PC-3 (cell line): ENCODE measurements at regions not wholly inside any gene's neighbourhood (a gene's known extent, or its start where the extent isn't known, plus 50 kb on each side); places are given as distances from the start of the nearest gene placed in this dataset.

ENCODE experiments used
- ATAC-seq: fragments of 200-7000 bp; cut with Tn5 transposase; 2 replicates; pipeline ENCODE4 v1.9.1; 2020; ENCODE audit warnings: mild to moderate bottlenecking, moderate library complexity
- BruUV-seq: library from RNA; stranded (reverse); fragments of 400-500 nt; replicated peaks from 2 replicates; lab custom pipeline; 2021; lab: Mats Ljungman, UMichigan
- CTCF ChIA-PET: fragments of 300-600 bp; sonication (Branson Sonifier 250); formaldehyde crosslinking; loops from one replicate; lab custom pipeline; 2022; ENCODE audit warnings: antibody characterized with exemption; lab: Charles Lee
- POLR2A ChIA-PET: fragments of 300-600 bp; sonication (Branson Sonifier 250); formaldehyde crosslinking; loops from one replicate; lab custom pipeline; 2022; ENCODE audit warnings: antibody characterized with exemption; ENCODE audit not compliant: unreplicated experiment; lab: Charles Lee
- DNase-seq: peaks from one replicate; pipeline ENCODE4 v3.0.0-alpha.2; 2015
- H2AFZ ChIP-seq: fragments of 300-600 bp; sonication (generic); 2 replicates; pipeline ENCODE4 v1.6.0; 2016; ENCODE audit warnings: antibody characterized with exemption, low read length
- H3F3A ChIP-seq: fragments of 300-600 bp; sonication (generic); one replicate; pipeline ENCODE4 v1.6.0; 2017; ENCODE audit warnings: antibody characterized with exemption, low read length, control low read depth, mild to moderate bottlenecking; ENCODE audit not compliant: unreplicated experiment
- H3K27ac ChIP-seq: fragments of 300-600 bp; sonication (generic); 2 replicates; pipeline ENCODE4 v1.5.1; 2016; ENCODE audit warnings: mild to moderate bottlenecking, low read length
- H3K27me3 ChIP-seq: fragments of 300-600 bp; sonication (generic); 2 replicates; pipeline ENCODE4 v1.6.1; 2016; ENCODE audit warnings: low read length, mixed read lengths
- H3K36me3 ChIP-seq: fragments of 300-600 bp; sonication (generic); 2 replicates; pipeline ENCODE4 v1.6.1; 2016; ENCODE audit warnings: low read depth, mixed run types, low read length, mixed read lengths
- H3K4me1 ChIP-seq: fragments of 300-600 bp; sonication (generic); 2 replicates; pipeline ENCODE4 v1.5.1; 2016; ENCODE audit warnings: low read length; ENCODE audit not compliant: insufficient read depth
- H3K4me2 ChIP-seq: fragments of 300-600 bp; sonication (generic); 2 replicates; pipeline ENCODE4 v1.6.0; 2016; ENCODE audit warnings: low read length
- H3K4me3 ChIP-seq: fragments of 300-600 bp; sonication (generic); 2 replicates; pipeline ENCODE4 v1.5.1; 2016; ENCODE audit warnings: mild to moderate bottlenecking, low read length, mixed read lengths
- H3K79me2 ChIP-seq: fragments of 300-600 bp; sonication (generic); 2 replicates; pipeline ENCODE4 v1.6.1; 2017; ENCODE audit warnings: low read length, mixed read lengths
- H3K9ac ChIP-seq: fragments of 300-600 bp; sonication (generic); 2 replicates; pipeline ENCODE4 v1.6.0; 2016; ENCODE audit warnings: mild to moderate bottlenecking, low read length
- H3K9me2 ChIP-seq: fragments of 300-600 bp; sonication (generic); replicated peaks from 2 replicates; pipeline ENCODE4 v1.6.1; 2016; ENCODE audit warnings: mixed run types, low read length, mixed read lengths
- H3K9me3 ChIP-seq: fragments of 300-600 bp; sonication (generic); 2 replicates; pipeline ENCODE4 v1.6.1; 2016; ENCODE audit warnings: low read length, mixed read lengths
- H4K20me1 ChIP-seq: fragments of 300-600 bp; sonication (generic); 2 replicates; pipeline ENCODE4 v1.6.1; 2016; ENCODE audit warnings: low read length, mixed read lengths
- EZH2 ChIP-seq: fragments of 300-600 bp; sonication (generic); IDR thresholded peaks from one replicate; pipeline ENCODE4 v1.6.1; 2017; ENCODE audit warnings: antibody characterized with exemption, mild to moderate bottlenecking, low read length; ENCODE audit not compliant: unreplicated experiment
- EZH2phosphoT487 ChIP-seq: fragments of 300-600 bp; sonication (generic); IDR thresholded peaks from 2 replicates; pipeline ENCODE4 v1.6.1; 2018; ENCODE audit warnings: mild to moderate bottlenecking, antibody characterized with exemption, low read length, borderline replicate concordance
- intact Hi-C: fragments of 100-400 bp; cut with micrococcal nuclease; formaldehyde crosslinking; loops from 2 replicates; pipeline ENCODE4 v1.9.0; 2023
- TF ChIP-seq, protein P1 (sequence below): fragments of 300-600 bp; sonication (generic); conservative IDR thresholded peaks from 2 replicates; pipeline ENCODE4 v1.5.1; 2017; ENCODE audit warnings: antibody characterized with exemption, low read depth, mild to moderate bottlenecking, low read length

DNA sequence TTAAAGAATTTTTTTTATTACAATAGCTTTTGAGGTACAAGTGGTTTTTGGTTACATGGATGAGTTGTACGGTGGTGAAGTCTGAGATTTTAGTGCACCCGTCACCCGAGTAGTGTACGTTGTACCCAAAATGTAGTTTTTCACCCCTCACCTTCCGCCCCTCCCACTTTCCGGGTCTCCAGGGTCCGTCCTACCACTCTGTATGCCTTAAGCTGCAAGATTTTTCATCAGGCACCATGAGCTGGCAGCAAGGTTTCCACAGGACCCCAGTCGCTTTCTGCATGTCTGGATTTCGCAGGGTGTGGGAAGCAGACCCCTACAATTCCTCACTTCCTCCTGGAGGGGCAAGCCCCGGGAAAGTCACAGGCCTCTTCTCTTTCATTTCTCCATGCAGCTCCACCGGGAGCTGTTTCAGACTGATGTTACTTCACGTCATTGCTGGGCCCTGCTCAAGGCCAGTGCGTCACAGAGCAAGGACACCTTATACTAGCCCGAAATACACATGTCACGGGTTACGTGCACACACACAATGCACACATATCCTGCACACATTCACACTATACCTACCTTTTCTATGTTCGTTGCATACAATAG lies 179.1 kb downstream of the ZFP36L2 start:
- no peak overlapping the region for H3K4me2 ChIP-seq
- H3K4me1 ChIP-seq: peaks cover 37% of the 10 kb centered on the region
- no peaks in the 10 kb centered on the region for H3K9me3 ChIP-seq
- no peak overlapping the region for H3K9ac ChIP-seq
- H3K36me3 ChIP-seq: no peaks in the 10 kb centered on the region
- H3K27ac ChIP-seq: no peak overlapping the region
- POLR2A ChIA-PET: no interaction called here
- H3F3A ChIP-seq: no peaks in the 10 kb centered on the region
- H3K27me3 ChIP-seq: no peaks in the 10 kb centered on the region
- no peak for TF ChIP-seq EZH2
- no peak for TF ChIP-seq EZH2phosphoT487
- TF ChIP-seq, protein P1, sequence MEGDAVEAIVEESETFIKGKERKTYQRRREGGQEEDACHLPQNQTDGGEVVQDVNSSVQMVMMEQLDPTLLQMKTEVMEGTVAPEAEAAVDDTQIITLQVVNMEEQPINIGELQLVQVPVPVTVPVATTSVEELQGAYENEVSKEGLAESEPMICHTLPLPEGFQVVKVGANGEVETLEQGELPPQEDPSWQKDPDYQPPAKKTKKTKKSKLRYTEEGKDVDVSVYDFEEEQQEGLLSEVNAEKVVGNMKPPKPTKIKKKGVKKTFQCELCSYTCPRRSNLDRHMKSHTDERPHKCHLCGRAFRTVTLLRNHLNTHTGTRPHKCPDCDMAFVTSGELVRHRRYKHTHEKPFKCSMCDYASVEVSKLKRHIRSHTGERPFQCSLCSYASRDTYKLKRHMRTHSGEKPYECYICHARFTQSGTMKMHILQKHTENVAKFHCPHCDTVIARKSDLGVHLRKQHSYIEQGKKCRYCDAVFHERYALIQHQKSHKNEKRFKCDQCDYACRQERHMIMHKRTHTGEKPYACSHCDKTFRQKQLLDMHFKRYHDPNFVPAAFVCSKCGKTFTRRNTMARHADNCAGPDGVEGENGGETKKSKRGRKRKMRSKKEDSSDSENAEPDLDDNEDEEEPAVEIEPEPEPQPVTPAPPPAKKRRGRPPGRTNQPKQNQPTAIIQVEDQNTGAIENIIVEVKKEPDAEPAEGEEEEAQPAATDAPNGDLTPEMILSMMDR: no peak
- no peaks in the 10 kb centered on the region for H3K9me2 ChIP-seq
- CTCF ChIA-PET: no interaction called here
- H4K20me1 ChIP-seq: no peaks in the 10 kb centered on the region
- no peak for ATAC-seq
- H2AFZ ChIP-seq: no peak overlapping the region
- no peak for DNase-seq
- H3K79me2 ChIP-seq: no peaks in the 10 kb centered on the region
- no peak overlapping the region for H3K4me3 ChIP-seq
- BruUV-seq: no TSS peak
- intact Hi-C loops: no loop called here

DNA sequence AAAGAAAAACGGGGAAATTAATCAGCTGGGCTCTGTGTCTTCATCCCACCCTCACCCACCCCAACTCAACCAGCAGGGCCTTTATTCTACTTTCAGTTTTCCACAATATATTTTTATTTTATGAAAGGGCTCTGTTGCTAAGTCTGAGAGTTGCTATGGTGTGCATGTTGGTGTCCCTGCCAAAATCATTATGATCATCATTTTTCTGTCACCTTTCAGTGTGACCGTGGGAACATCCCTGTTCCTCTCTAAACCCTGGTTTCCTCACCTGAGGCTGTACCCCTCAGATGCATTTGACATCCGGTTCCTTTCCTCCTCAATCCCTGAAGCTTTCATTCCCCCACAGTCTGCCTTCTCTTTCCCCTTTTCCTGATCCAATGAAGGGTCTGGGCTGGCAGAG lies 180.5 kb downstream of the ZFP36L2 start:
- POLR2A ChIA-PET: no interaction called here
- H3K4me2 ChIP-seq: no peak overlapping the region
- no TSS peak for BruUV-seq
- H2AFZ ChIP-seq: no peak overlapping the region
- H3K36me3 ChIP-seq: no peaks in the 10 kb centered on the region
- H3K9me3 ChIP-seq: no peaks in the 10 kb centered on the region
- H3K9ac ChIP-seq: no peak overlapping the region
- H3K9me2 ChIP-seq: no peaks in the 10 kb centered on the region
- no peak overlapping the region for H3K4me3 ChIP-seq
- no peak for DNase-seq
- H3K4me1 ChIP-seq: peaks cover 36% of the 10 kb centered on the region
- H3K27me3 ChIP-seq: no peaks in the 10 kb centered on the region
- no peaks in the 10 kb centered on the region for H3F3A ChIP-seq
- H3K79me2 ChIP-seq: 0 out of 2 replicates have a peak, but pooled peaks cover 3% of the 10 kb centered on the region
- TF ChIP-seq, protein P1: no peak
- TF ChIP-seq EZH2phosphoT487 (no peak), EZH2 (no peak)
- H3K27ac ChIP-seq: no peak overlapping the region
- ATAC-seq: no peak
- no peaks in the 10 kb centered on the region for H4K20me1 ChIP-seq
- CTCF ChIA-PET: no interaction called here
- intact Hi-C loops: no loop called here

- 0 out of 2 replicates have a peak, but pooled peaks cover 3% of the 10 kb centered on the region for H3K79me2 ChIP-seq
- no peaks in the 10 kb centered on the region for H3K9me2 ChIP-seq
- no peak overlapping the region for H3K9ac ChIP-seq
- POLR2A ChIA-PET: interaction anchor here (0.7 kb wide), 1 partner anchor 196 kb away, joined by 3 read pairs; no protein-coding TSS in a partner anchor
- no peak for ATAC-seq
- no peak overlapping the region for H2AFZ ChIP-seq
- intact Hi-C loops: loop anchor here (5.0 kb wide), 1 partner anchor 183 kb away; the partner anchor contains the start of gene ZFP36L2
- no peak overlapping the region for H3K27ac ChIP-seq
- H3K4me3 ChIP-seq: no peak overlapping the region
- no peaks in the 10 kb centered on the region for H3K36me3 ChIP-seq
- H3K9me3 ChIP-seq: no peaks in the 10 kb centered on the region
- no peak overlapping the region for H3K4me2 ChIP-seq
- H3K27me3 ChIP-seq: no peaks in the 10 kb centered on the region
- CTCF ChIA-PET: no interaction called here
- H4K20me1 ChIP-seq: no peaks in the 10 kb centered on the region
- no peak for DNase-seq
- no peaks in the 10 kb centered on the region for H3F3A ChIP-seq
- TF ChIP-seq EZH2 (no peak), EZH2phosphoT487 (no peak)
- TF ChIP-seq, protein P1: no peak
- H3K4me1 ChIP-seq: peaks cover 40% of the 10 kb centered on the region
- no TSS peak for BruUV-seq
These were observed 182.2 kb downstream of the ZFP36L2 start for GRCh38 chr2:43044093-43044681.
